Mucosa of descending colon (tissue), 3 donors: ENCODE measurements at regions not wholly inside any gene's neighbourhood (a gene's known extent, or its start where the extent isn't known, plus 50 kb on each side); places are given as distances from the start of the nearest gene placed in this dataset.
"Not testable (repeated sequence)": the region's sequence is repeated elsewhere in the genome, so short reads cannot be mapped to it uniquely, and the experiment has no call there.

ENCODE experiments used
- ATAC-seq: fragments of 200-7000 bp; cut with Tn5 transposase; one replicate; pipeline ENCODE4 v1.9.1; 2020; ENCODE audit warnings: mild to moderate bottlenecking, moderate library complexity
- DNase-seq, 3 donors: peaks; one replicate each; pipeline ENCODE4 v3.0.0-alpha.2; 2020
- H3K36me3 ChIP-seq: fragments of 200-600 bp; one replicate; pipeline ENCODE4 v1.8.0; 2021; ENCODE audit warnings: low read depth, mild to moderate bottlenecking
- H3K4me1 ChIP-seq: fragments of 200-600 bp; one replicate; pipeline ENCODE4 v1.8.0; 2021; ENCODE audit warnings: low read depth, mild to moderate bottlenecking
- H3K4me3 ChIP-seq: fragments of 200-600 bp; one replicate; pipeline ENCODE4 v1.8.0; 2021; ENCODE audit warnings: mild to moderate bottlenecking
- H3K9me3 ChIP-seq: fragments of 200-600 bp; one replicate; pipeline ENCODE4 v1.8.0; 2021; ENCODE audit warnings: mild to moderate bottlenecking
- intact Hi-C, 2 donors: fragments of 100-400 bp; cut with DNase I in 1 of 2; cut with micrococcal nuclease in 1 of 2; formaldehyde crosslinking; loops; one replicate each; pipeline versions ENCODE4 v1.11.0 to v1.11.1; 2022; cut with DNase I, micrococcal nuclease
- TF ChIP-seq, protein P1 (sequence below): fragments of 200-600 bp; IDR thresholded peaks from one replicate; pipeline ENCODE4 v1.8.0; 2022; ENCODE audit warnings: antibody characterized with exemption, mild to moderate bottlenecking
- donor health status: DM: no; HTN: no; CAD: no; lungs with moderate emphysema.
- donor health status: DM: no; HTN: no; CAD: no.
- donor health status: DM: no; HTN: yes; CAD: no.

DNA sequence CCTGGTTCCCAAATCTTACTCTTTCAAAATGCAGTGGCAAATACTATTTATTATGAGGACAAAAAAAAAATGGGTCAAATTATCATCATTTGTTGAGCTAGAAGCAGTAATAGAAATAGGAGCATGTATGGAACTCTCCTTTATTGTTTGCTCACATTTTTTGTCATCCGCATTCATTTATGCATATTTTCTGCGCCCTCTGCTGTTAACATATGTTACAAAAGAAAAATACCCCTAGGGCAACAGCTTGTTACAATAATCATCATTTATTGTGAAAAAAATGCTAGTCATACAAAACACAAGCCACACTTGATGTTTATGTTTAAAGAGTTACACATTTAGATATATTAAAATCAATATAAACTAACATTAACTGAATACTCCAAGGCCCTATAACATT, 328.2 kb downstream of the TUSC1 start:
- intact Hi-C loops: no loop called here
- no peaks in the 10 kb centered on the region for H3K36me3 ChIP-seq
- TF ChIP-seq, protein P1, sequence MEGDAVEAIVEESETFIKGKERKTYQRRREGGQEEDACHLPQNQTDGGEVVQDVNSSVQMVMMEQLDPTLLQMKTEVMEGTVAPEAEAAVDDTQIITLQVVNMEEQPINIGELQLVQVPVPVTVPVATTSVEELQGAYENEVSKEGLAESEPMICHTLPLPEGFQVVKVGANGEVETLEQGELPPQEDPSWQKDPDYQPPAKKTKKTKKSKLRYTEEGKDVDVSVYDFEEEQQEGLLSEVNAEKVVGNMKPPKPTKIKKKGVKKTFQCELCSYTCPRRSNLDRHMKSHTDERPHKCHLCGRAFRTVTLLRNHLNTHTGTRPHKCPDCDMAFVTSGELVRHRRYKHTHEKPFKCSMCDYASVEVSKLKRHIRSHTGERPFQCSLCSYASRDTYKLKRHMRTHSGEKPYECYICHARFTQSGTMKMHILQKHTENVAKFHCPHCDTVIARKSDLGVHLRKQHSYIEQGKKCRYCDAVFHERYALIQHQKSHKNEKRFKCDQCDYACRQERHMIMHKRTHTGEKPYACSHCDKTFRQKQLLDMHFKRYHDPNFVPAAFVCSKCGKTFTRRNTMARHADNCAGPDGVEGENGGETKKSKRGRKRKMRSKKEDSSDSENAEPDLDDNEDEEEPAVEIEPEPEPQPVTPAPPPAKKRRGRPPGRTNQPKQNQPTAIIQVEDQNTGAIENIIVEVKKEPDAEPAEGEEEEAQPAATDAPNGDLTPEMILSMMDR: no peak
- DNase-seq (no peak), ATAC-seq (no peak)
- no peaks in the 10 kb centered on the region for H3K4me1 ChIP-seq
- no peak overlapping the region for H3K4me3 ChIP-seq
- no peaks in the 10 kb centered on the region for H3K9me3 ChIP-seq

DNA sequence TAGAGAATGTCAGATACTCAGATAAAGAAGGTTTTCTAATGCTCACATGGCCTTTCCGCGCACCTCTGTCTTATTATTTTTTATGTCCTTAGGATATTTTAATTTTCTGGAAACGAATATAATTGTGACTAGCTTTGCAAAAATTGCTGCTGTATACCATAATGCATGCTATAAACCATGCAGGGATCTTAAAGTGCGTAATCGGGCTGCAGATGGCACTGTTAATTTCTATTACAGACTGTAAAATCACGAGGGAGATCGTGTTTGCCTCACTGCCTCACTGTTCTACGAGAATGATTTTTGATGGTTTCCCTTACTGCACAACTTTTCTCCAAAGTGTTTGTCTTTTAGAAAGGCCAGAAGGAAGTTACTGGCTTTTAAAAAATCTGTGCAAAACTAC, 356.1 kb downstream of the TUSC1 start:
- Histone ChIP-seq H3K4me3 (no peak overlapping the region), H3K36me3 (no peaks in the 10 kb centered on the region), H3K4me1 (no peaks in the 10 kb centered on the region), H3K9me3 (no peaks in the 10 kb centered on the region)
- TF ChIP-seq, protein P1: no peak
- DNase-seq (peak in 1 of 3 donors; percentile 10), ATAC-seq (no peak)
- intact Hi-C loops: no loop called here

DNA sequence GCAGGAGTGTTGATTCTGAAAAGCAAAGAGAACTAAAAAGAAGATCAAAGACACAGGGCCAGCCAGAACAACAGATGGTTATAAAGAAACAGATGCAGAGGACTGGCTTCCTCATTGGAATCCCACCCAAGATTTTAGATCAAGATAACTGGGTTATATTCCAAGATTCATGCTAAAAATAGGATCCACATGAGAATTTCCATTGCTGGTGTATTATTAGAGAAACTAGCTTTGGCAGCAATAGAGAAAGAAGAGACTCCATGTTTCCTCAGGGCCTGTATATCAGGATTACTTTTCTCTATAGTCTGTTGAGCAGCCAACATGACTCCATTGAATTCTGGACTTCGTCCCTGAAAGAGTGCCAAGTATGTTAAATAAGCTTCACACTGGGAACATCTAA, 367.3 kb downstream of the TUSC1 start:
- Histone ChIP-seq H3K36me3 (no peaks in the 10 kb centered on the region), H3K4me1 (no peaks in the 10 kb centered on the region), H3K9me3 (no peaks in the 10 kb centered on the region), H3K4me3 (no peak overlapping the region)
- DNase-seq (no peak), ATAC-seq (no peak)
- intact Hi-C loops: no loop called here
- TF ChIP-seq, protein P1: no peak

DNA sequence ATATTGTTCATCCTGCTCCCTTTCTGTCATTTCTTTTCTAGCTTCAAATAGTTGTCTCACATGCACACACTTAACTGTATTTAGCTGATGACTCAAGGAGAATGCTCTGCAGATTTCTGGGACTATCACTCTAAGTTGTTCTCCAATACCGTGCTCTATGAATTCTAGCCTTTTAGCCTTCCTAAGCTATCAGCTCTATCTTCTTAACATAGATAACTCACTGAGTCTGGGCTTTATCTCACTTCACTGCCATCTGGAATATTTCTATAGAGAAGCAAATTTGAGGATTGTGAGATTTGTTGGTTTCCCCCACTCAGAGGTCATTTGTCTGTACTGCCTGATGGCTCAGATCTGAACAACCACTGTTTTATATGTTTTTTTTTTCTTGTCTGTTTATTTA, 369.7 kb downstream of the TUSC1 start:
- TF ChIP-seq, protein P1: no peak
- DNase-seq: no peak
- intact Hi-C loops: no loop called here
- Histone ChIP-seq H3K9me3 (no peaks in the 10 kb centered on the region), H3K4me1 (no peaks in the 10 kb centered on the region), H3K36me3 (no peaks in the 10 kb centered on the region), H3K4me3 (no peak overlapping the region)
- no peak for ATAC-seq

DNA sequence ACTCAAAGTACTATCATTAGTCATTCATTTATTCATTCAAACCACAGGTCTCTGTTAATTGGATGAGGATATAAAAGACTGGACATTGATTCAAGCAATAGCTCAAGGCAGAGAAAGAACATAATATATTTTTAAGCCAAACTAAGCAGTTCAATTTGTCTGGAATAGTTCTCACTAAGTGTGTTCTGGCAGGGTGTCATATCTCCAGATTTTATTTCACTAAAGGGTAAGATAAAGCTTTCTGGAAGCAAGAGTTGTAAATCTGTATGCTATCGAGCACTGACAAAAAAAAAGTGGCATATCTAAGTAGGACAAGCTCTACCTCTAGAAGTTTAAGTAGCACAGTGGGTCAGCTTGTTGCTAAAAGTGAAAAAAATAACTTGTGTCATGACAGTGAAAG, 375.6 kb downstream of the TUSC1 start:
- TF ChIP-seq, protein P1: no peak
- DNase-seq: no peak
- intact Hi-C loops: no loop called here
- Histone ChIP-seq H3K9me3 (no peaks in the 10 kb centered on the region), H3K36me3 (no peaks in the 10 kb centered on the region), H3K4me1 (no peaks in the 10 kb centered on the region), H3K4me3 (no peak overlapping the region)
- no peak for ATAC-seq

- DNase-seq, intact Hi-C loops, H3K4me3 ChIP-seq, H3K36me3 ChIP-seq, H3K9me3 ChIP-seq, ATAC-seq, H3K4me1 ChIP-seq: not testable (repeated sequence)
These were observed 390.0 kb downstream of the TUSC1 start for GRCh38 chr9:25288195-25288594.
